ENCODE measurements at regions not wholly inside any gene's neighbourhood (a gene's known extent, or its start where the extent isn't known, plus 50 kb on each side); places are given as distances from the start of the nearest gene placed in this dataset.

DNA sequence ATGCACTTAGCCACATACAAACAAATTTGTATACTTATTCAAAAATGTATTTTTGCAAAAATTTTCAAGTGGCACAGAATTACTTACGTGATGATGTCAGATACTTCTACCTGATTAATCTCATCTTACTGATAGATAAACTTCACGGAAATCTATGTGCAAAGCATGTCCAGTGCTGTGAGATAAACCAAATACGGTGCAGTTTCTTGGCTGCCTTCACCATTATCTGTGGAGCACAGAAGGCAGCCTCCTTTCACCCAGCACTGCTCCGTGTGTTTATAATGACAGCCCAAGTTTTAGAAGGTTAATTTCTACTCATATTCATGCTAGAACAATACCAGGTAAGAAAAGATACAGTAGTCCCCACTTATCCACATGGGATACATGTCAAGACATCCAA lies 59.0 kb upstream of the PDE10A start:
- Histone ChIP-seq H3K4me3 (no peak overlapping the region), H3K9me3 (ENCODE audit: low read depth) (no peaks in the 10 kb centered on the region), H2AFZ (no peak overlapping the region), H3K79me2 (no peaks in the 10 kb centered on the region), H3K36me3 (replicated peaks; ENCODE audit: insufficient read depth, low read depth) (no peaks in the 10 kb centered on the region), H3K4me1 (ENCODE audit: insufficient read depth) (peaks cover 3% of the 10 kb centered on the region), H4K20me1 (ENCODE audit: insufficient read depth, poor library complexity, severe bottlenecking) (no peaks in the 10 kb centered on the region), H3K4me2 (no peak overlapping the region), H3K27me3 (no peaks in the 10 kb centered on the region), H3K27ac (no peak overlapping the region), H3K9me2 (replicated peaks; ENCODE audit: insufficient read depth) (no peaks in the 10 kb centered on the region)
- DNase-seq (ENCODE audit: low spot score) = no peak
- 59% methylated on average over 4 of the region's 4 CpGs for WGBS (ENCODE audit: low lambda C conversion rate, missing lambda C conversion rate)
- TF ChIP-seq, protein P1, sequence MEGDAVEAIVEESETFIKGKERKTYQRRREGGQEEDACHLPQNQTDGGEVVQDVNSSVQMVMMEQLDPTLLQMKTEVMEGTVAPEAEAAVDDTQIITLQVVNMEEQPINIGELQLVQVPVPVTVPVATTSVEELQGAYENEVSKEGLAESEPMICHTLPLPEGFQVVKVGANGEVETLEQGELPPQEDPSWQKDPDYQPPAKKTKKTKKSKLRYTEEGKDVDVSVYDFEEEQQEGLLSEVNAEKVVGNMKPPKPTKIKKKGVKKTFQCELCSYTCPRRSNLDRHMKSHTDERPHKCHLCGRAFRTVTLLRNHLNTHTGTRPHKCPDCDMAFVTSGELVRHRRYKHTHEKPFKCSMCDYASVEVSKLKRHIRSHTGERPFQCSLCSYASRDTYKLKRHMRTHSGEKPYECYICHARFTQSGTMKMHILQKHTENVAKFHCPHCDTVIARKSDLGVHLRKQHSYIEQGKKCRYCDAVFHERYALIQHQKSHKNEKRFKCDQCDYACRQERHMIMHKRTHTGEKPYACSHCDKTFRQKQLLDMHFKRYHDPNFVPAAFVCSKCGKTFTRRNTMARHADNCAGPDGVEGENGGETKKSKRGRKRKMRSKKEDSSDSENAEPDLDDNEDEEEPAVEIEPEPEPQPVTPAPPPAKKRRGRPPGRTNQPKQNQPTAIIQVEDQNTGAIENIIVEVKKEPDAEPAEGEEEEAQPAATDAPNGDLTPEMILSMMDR (IDR thresholded peaks at IDR 0.05; ENCODE audit: poor library complexity) = no peak
- TF ChIP-seq EZH2phosphoT487 (IDR thresholded peaks at IDR 0.05; ENCODE audit: low read depth, severe bottlenecking, unreplicated experiment) (no peak), EZH2 (IDR thresholded peaks at IDR 0.05; ENCODE audit: borderline replicate concordance) (no peak)

DNA sequence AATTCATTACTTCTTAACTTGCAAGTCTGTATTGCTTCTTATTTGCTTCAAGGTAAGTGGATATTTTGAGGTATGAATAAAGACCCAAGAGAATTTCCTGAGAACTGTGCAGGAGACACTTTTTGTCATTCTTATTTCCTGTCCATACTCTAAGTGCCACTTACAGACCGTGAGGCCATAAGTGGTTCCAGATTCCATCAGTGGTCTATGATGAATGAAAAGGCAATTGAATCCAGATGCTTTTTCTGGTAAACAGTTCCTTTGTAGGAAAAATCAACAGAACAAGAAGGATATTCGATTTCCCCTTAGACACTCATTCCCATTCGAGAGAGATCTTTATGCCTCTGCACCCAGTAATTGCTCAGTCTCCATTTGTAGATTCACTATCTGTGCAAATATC lies 58.3 kb upstream of the PDE10A start:
- H3K79me2 ChIP-seq = no peaks in the 10 kb centered on the region
- no peaks in the 10 kb centered on the region for H3K27me3 ChIP-seq
- H3K4me2 ChIP-seq = peak overlapping the region; percentile 17
- H4K20me1 ChIP-seq (ENCODE audit: insufficient read depth, poor library complexity, severe bottlenecking) = no peaks in the 10 kb centered on the region
- no peak for TF ChIP-seq EZH2phosphoT487 (IDR thresholded peaks at IDR 0.05; ENCODE audit: low read depth, severe bottlenecking, unreplicated experiment)
- TF ChIP-seq, protein P1 (IDR thresholded peaks at IDR 0.05; ENCODE audit: poor library complexity) = no peak
- TF ChIP-seq EZH2 (IDR thresholded peaks at IDR 0.05; ENCODE audit: borderline replicate concordance) = no peak
- no peak overlapping the region for H3K4me3 ChIP-seq
- H3K27ac ChIP-seq = no peak overlapping the region
- no peaks in the 10 kb centered on the region for H3K9me3 ChIP-seq (ENCODE audit: low read depth)
- H3K4me1 ChIP-seq (ENCODE audit: insufficient read depth) = peaks cover 3% of the 10 kb centered on the region
- no peaks in the 10 kb centered on the region for H3K36me3 ChIP-seq (replicated peaks; ENCODE audit: insufficient read depth, low read depth)
- WGBS (ENCODE audit: low lambda C conversion rate, missing lambda C conversion rate) = 48% methylated on average over 3 of the region's 3 CpGs
- no peak overlapping the region for H2AFZ ChIP-seq
- no peak for DNase-seq (ENCODE audit: low spot score)
- no peaks in the 10 kb centered on the region for H3K9me2 ChIP-seq (replicated peaks; ENCODE audit: insufficient read depth)

DNA sequence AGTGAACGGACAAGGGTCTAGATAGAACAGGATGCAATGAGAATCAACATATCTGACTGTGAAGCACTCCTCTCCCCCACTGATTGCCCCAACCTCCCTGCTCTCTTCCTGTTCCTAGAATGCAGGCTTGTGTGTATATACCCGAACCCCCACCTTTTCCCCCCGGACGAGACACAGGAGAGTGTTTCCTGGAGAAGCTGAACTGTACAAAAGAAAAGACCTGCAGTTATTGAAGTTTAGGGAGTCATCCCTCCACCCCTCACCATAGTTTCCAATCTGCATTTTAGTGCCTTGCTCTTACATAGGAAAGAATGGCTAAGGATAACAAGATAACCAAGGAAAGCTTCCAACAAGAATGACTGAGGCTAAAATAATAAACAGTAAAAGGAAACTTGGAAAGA lies 55.5 kb upstream of the PDE10A start:
- TF ChIP-seq EZH2phosphoT487 (IDR thresholded peaks at IDR 0.05; ENCODE audit: low read depth, severe bottlenecking, unreplicated experiment) (no peak), EZH2 (IDR thresholded peaks at IDR 0.05; ENCODE audit: borderline replicate concordance) (no peak)
- TF ChIP-seq, protein P1 (IDR thresholded peaks at IDR 0.05; ENCODE audit: poor library complexity) = no peak
- 75% methylated on average over 4 of the region's 4 CpGs for WGBS (ENCODE audit: low lambda C conversion rate, missing lambda C conversion rate)
- Histone ChIP-seq H3K4me1 (ENCODE audit: insufficient read depth) (peaks cover 3% of the 10 kb centered on the region), H3K27ac (no peak overlapping the region), H3K27me3 (no peaks in the 10 kb centered on the region), H3K9me2 (replicated peaks; ENCODE audit: insufficient read depth) (no peaks in the 10 kb centered on the region), H3K36me3 (replicated peaks; ENCODE audit: insufficient read depth, low read depth) (no peaks in the 10 kb centered on the region), H3K4me2 (no peak overlapping the region), H3K79me2 (no peaks in the 10 kb centered on the region), H2AFZ (no peak overlapping the region), H3K4me3 (no peak overlapping the region), H4K20me1 (ENCODE audit: insufficient read depth, poor library complexity, severe bottlenecking) (no peaks in the 10 kb centered on the region), H3K9me3 (ENCODE audit: low read depth) (no peaks in the 10 kb centered on the region)
- DNase-seq (ENCODE audit: low spot score) = no peak

Measured in hepatocyte (in vitro differentiated cells).